ENCODE measurements at regions not wholly inside any gene's neighbourhood (a gene's known extent, or its start where the extent isn't known, plus 50 kb on each side); places are given as distances from the start of the nearest gene placed in this dataset.

DNA sequence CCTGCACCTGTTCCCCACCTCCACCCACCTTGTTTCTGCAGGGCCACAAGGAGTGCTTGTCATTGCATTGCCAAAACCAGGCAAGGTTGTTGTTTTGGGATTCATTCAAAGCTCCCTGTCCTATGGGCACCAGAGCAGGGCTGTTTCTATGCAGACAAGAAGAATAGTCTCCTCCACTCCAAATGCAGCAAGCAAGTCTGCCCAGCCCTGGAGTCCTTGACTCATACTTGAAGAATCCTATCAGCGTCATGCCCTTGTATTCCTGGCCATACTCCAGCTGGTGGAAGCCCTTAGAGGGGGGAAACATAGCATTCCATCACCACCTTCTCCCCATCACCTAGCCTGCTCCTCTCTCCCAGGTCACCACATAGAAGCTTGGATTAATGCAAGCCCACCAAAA, 145.3 kb upstream of the ECI2 start:
- Histone ChIP-seq H3K4me3 (ENCODE audit: control insufficient read depth in 1 of 7, extremely low read depth in 1 of 7, insufficient read depth in 4 of 7, low read depth in 2 of 7, low read length in 6 of 7) (no peak overlapping the region), H3K27ac (ENCODE audit: insufficient read depth in 1 of 2, low read depth in 1 of 2, low read length in 2 of 2, poor library complexity in 1 of 2, severe bottlenecking in 2 of 2) (no peak overlapping the region), H3K4me1 (ENCODE audit: control extremely low read depth in 1 of 4, control insufficient read depth in 4 of 4, insufficient read depth in 4 of 4, low read length in 3 of 4) (peaks cover 0 to 8% (median 7%) of the 10 kb centered on the region in 4 experiments), H3K9me3 (ENCODE audit: control extremely low read depth in 1 of 5, control insufficient read depth in 4 of 5, insufficient read depth in 2 of 5, low read depth in 1 of 5, low read length in 4 of 5) (no peaks in the 10 kb centered on the region), H3K36me3 (ENCODE audit: control insufficient read depth in 4 of 4, insufficient read depth in 4 of 4, low read length in 3 of 4) (no peaks in the 10 kb centered on the region), H3K27me3 (replicated peaks in 2 of 5; ENCODE audit: control insufficient read depth in 4 of 5, insufficient read depth in 5 of 5, low read length in 4 of 5) (peaks cover 0 to 18% (median 11%) of the 10 kb centered on the region in 5 experiments)
- WGBS (ENCODE audit: insufficient coverage): 100% methylated on average over 1 of the region's 1 CpG
- ChIA-PET POLR2A (no interaction called here), CTCF (interaction anchor here (1.0 to 1.2 kb wide), 3 partner anchors 9 to 564 kb away, joined by 3 read pairs; no protein-coding TSS in a partner anchor)
- peak in 1 of 3 donors; percentile 6 for DNase-seq

DNA sequence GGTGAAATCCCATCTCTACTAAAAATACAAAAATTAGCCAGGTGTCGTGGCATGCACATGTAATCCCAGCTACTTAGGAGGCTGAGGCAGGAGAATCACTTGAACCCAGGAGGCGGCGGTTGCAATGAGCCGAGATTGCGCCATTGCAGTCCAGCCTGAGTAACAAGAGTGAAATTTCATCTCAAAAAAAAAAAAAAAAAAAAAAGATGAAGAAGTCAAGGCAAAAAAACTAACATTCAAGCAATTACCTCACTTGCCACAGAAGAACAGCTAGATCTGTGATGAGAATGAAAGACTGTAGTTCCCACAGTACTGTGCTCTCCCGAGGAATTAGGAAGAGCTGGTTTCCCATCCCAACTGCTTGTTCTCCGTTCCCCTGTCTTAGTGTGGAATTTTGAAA, 144.7 kb upstream of the ECI2 start:
- POLR2A ChIA-PET: no interaction called here
- Histone ChIP-seq H3K4me3 (ENCODE audit: control insufficient read depth in 1 of 7, extremely low read depth in 1 of 7, insufficient read depth in 4 of 7, low read depth in 2 of 7, low read length in 6 of 7) (no peak overlapping the region), H3K4me1 (ENCODE audit: control extremely low read depth in 1 of 4, control insufficient read depth in 4 of 4, insufficient read depth in 4 of 4, low read length in 3 of 4) (peaks cover 0 to 8% (median 7%) of the 10 kb centered on the region in 4 experiments), H3K27me3 (replicated peaks in 2 of 5; ENCODE audit: control insufficient read depth in 4 of 5, insufficient read depth in 5 of 5, low read length in 4 of 5) (peaks cover 0 to 18% (median 11%) of the 10 kb centered on the region in 5 experiments), H3K36me3 (ENCODE audit: control insufficient read depth in 4 of 4, insufficient read depth in 4 of 4, low read length in 3 of 4) (no peaks in the 10 kb centered on the region), H3K9me3 (ENCODE audit: control extremely low read depth in 1 of 5, control insufficient read depth in 4 of 5, insufficient read depth in 2 of 5, low read depth in 1 of 5, low read length in 4 of 5) (no peaks in the 10 kb centered on the region), H3K27ac (ENCODE audit: insufficient read depth in 1 of 2, low read depth in 1 of 2, low read length in 2 of 2, poor library complexity in 1 of 2, severe bottlenecking in 2 of 2) (no peak overlapping the region)
- CTCF ChIA-PET: interaction anchor here (1.0 to 1.2 kb wide), 2 partner anchors 8 to 55 kb away, joined by 3 read pairs; no protein-coding TSS in a partner anchor
- no peak for DNase-seq
- 100% methylated on average over 2 of the region's 7 CpGs for WGBS (ENCODE audit: insufficient coverage)

DNA sequence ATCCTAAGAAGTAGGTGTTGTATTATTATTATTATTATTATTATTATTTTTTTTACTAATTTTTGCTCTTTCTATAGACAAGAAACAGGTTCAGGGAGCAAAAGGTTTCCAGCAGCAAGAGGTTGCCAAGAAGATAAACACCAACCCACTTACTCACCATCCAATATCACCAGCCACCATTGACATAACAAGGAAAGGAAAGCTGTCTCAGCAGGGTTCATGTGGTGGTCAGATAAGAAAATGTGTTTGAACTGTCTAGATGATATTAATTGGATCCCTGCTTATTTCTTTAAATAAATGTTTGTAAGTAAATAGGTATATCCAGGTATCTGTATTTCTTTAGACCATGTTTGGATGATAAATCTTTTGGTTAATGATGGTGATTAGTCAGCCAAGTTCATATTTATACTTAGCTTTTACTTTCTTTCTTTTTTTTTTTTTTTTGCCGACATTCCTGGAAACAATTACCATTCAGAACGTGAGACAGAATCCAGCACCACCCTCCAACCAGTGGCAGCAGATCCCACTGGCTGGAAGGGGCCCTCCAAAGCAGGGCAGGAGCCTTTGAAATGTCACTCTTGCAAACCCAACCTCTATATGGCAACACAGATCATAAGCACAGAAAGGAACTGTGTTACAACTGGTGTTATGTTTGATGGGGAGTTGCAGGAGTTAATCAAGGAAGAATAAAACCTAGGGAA, 139.2 kb upstream of the ECI2 start:
- H3K4me3 ChIP-seq (ENCODE audit: control insufficient read depth in 1 of 7, extremely low read depth in 1 of 7, insufficient read depth in 4 of 7, low read depth in 2 of 7, low read length in 6 of 7): no peak overlapping the region
- peak; percentile 14 to 68 (median 42) for DNase-seq
- ChIA-PET CTCF (no interaction called here), POLR2A (no interaction called here)
- WGBS (ENCODE audit: insufficient coverage): no CpG with 5 or more reads among the region's 2 CpGs
- no peaks in the 10 kb centered on the region for H3K9me3 ChIP-seq (ENCODE audit: control extremely low read depth in 1 of 5, control insufficient read depth in 4 of 5, insufficient read depth in 2 of 5, low read depth in 1 of 5, low read length in 4 of 5)
- H3K27me3 ChIP-seq (replicated peaks in 2 of 5; ENCODE audit: control insufficient read depth in 4 of 5, insufficient read depth in 5 of 5, low read length in 4 of 5): no peaks in the 10 kb centered on the region
- H3K4me1 ChIP-seq (ENCODE audit: control extremely low read depth in 1 of 4, control insufficient read depth in 4 of 4, insufficient read depth in 4 of 4, low read length in 3 of 4): no peaks in the 10 kb centered on the region
- no peaks in the 10 kb centered on the region for H3K36me3 ChIP-seq (ENCODE audit: control insufficient read depth in 4 of 4, insufficient read depth in 4 of 4, low read length in 3 of 4)
- no peak overlapping the region for H3K27ac ChIP-seq (ENCODE audit: insufficient read depth in 1 of 2, low read depth in 1 of 2, low read length in 2 of 2, poor library complexity in 1 of 2, severe bottlenecking in 2 of 2)

DNA sequence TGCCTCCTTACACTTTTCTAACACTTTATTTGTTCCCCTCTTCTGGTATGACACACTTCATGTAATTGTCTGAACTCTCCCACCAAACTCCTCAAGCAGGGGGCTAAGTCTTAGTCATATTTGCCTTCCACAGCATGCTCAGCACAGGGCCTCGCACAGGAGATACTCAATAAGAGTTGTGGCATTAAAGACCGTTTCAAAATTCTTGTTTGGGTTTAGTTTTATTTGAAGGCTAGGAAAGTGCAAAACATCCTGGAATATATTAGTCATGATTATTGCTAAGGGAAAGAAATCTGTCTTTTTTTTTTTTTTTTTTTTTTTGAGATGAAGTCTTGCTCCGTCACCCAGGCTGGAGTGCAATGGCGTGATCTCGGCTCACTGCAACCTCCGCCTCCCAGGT, 137.6 kb upstream of the ECI2 start:
- POLR2A ChIA-PET: no interaction called here

DNA sequence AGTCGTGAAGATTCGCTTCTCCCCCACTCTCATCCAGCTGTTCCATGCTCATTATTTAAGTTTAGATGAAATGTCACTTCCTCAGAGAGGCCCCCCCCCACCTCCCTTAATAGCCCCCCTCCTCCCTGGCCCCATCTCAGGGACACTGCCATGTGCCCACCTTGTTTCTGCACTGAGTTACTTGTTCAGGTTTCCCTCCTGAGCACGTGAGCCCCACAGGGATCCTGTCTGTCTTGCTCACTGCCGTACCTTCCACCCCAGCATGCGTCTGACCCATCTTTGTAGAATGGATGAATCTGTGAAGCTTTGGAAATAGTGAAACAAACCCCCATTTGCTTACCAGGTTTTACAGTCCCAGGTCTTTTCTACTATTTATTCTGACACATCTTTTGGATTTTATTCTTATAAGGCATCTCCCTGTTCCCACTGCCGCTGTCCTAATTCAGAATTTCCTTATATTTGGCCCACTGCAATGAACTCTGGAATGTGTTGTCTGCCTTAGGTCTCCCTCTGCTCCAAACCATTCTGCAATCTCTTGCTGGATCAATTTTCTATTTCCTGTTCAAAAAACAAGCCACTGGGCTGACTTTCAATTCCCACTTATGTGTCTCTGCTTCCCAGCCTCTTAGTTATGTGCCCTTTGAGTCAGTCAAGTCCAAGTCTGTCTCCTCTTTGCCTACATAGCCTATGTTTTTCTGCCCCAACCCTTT, 136.5 kb upstream of the ECI2 start:
- ChIA-PET CTCF (interaction anchor here (0.6 kb wide), 1 partner anchor 9 kb away, joined by 3 read pairs; no protein-coding TSS in a partner anchor), POLR2A (no interaction called here)
- WGBS (ENCODE audit: insufficient coverage): 100% methylated on average over 4 of the region's 6 CpGs
- H3K36me3 ChIP-seq (ENCODE audit: control insufficient read depth in 4 of 4, insufficient read depth in 4 of 4, low read length in 3 of 4): no peaks in the 10 kb centered on the region
- DNase-seq: no peak
- H3K9me3 ChIP-seq (ENCODE audit: control extremely low read depth in 1 of 5, control insufficient read depth in 4 of 5, insufficient read depth in 2 of 5, low read depth in 1 of 5, low read length in 4 of 5): no peaks in the 10 kb centered on the region
- no peaks in the 10 kb centered on the region for H3K4me1 ChIP-seq (ENCODE audit: control extremely low read depth in 1 of 4, control insufficient read depth in 4 of 4, insufficient read depth in 4 of 4, low read length in 3 of 4)
- no peak overlapping the region for H3K27ac ChIP-seq (ENCODE audit: insufficient read depth in 1 of 2, low read depth in 1 of 2, low read length in 2 of 2, poor library complexity in 1 of 2, severe bottlenecking in 2 of 2)
- no peaks in the 10 kb centered on the region for H3K27me3 ChIP-seq (replicated peaks in 2 of 5; ENCODE audit: control insufficient read depth in 4 of 5, insufficient read depth in 5 of 5, low read length in 4 of 5)
- no peak overlapping the region for H3K4me3 ChIP-seq (ENCODE audit: control insufficient read depth in 1 of 7, extremely low read depth in 1 of 7, insufficient read depth in 4 of 7, low read depth in 2 of 7, low read length in 6 of 7)

More for the DNA sequence above, 137.6 kb upstream of the ECI2 start:
- Histone ChIP-seq H3K9me3 (ENCODE audit: control extremely low read depth in 1 of 5, control insufficient read depth in 4 of 5, insufficient read depth in 2 of 5, low read depth in 1 of 5, low read length in 4 of 5) (no peaks in the 10 kb centered on the region), H3K4me1 (ENCODE audit: control extremely low read depth in 1 of 4, control insufficient read depth in 4 of 4, insufficient read depth in 4 of 4, low read length in 3 of 4) (no peaks in the 10 kb centered on the region), H3K4me3 (ENCODE audit: control insufficient read depth in 1 of 7, extremely low read depth in 1 of 7, insufficient read depth in 4 of 7, low read depth in 2 of 7, low read length in 6 of 7) (no peak overlapping the region), H3K27ac (ENCODE audit: insufficient read depth in 1 of 2, low read depth in 1 of 2, low read length in 2 of 2, poor library complexity in 1 of 2, severe bottlenecking in 2 of 2) (no peak overlapping the region), H3K27me3 (replicated peaks in 2 of 5; ENCODE audit: control insufficient read depth in 4 of 5, insufficient read depth in 5 of 5, low read length in 4 of 5) (no peaks in the 10 kb centered on the region), H3K36me3 (ENCODE audit: control insufficient read depth in 4 of 4, insufficient read depth in 4 of 4, low read length in 3 of 4) (no peaks in the 10 kb centered on the region)
- WGBS (ENCODE audit: insufficient coverage): 100% methylated on average over 1 of the region's 6 CpGs
- CTCF ChIA-PET: no interaction called here
- no peak for DNase-seq

DNA sequence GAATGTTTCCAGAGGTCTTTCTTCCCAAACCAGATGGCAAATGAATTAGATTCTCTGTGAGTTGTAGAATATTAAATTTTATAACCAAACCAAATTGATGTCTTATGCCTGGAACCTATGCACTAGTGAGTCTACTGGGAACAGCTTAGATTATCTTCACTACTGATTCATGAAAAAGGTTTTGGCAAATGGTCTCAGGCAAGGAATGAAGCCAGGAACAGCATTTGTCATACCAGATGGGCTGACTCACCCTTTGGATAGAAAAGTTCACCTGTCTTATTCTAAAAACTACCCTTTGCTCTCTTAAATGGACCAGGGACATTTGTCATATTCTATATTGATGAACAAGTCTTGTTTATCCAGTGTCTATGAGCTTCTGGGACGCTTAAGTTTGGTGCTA, 135.4 kb upstream of the ECI2 start:
- Histone ChIP-seq H3K4me3 (ENCODE audit: control insufficient read depth in 1 of 7, extremely low read depth in 1 of 7, insufficient read depth in 4 of 7, low read depth in 2 of 7, low read length in 6 of 7) (no peak overlapping the region), H3K4me1 (ENCODE audit: control extremely low read depth in 1 of 4, control insufficient read depth in 4 of 4, insufficient read depth in 4 of 4, low read length in 3 of 4) (no peaks in the 10 kb centered on the region), H3K27me3 (replicated peaks in 2 of 5; ENCODE audit: control insufficient read depth in 4 of 5, insufficient read depth in 5 of 5, low read length in 4 of 5) (no peaks in the 10 kb centered on the region), H3K36me3 (ENCODE audit: control insufficient read depth in 4 of 4, insufficient read depth in 4 of 4, low read length in 3 of 4) (no peaks in the 10 kb centered on the region), H3K9me3 (ENCODE audit: control extremely low read depth in 1 of 5, control insufficient read depth in 4 of 5, insufficient read depth in 2 of 5, low read depth in 1 of 5, low read length in 4 of 5) (no peaks in the 10 kb centered on the region), H3K27ac (ENCODE audit: insufficient read depth in 1 of 2, low read depth in 1 of 2, low read length in 2 of 2, poor library complexity in 1 of 2, severe bottlenecking in 2 of 2) (no peak overlapping the region)
- WGBS (ENCODE audit: insufficient coverage): 100% methylated on average over 1 of the region's 1 CpG
- ChIA-PET POLR2A (no interaction called here), CTCF (no interaction called here)
- no peak for DNase-seq

DNA sequence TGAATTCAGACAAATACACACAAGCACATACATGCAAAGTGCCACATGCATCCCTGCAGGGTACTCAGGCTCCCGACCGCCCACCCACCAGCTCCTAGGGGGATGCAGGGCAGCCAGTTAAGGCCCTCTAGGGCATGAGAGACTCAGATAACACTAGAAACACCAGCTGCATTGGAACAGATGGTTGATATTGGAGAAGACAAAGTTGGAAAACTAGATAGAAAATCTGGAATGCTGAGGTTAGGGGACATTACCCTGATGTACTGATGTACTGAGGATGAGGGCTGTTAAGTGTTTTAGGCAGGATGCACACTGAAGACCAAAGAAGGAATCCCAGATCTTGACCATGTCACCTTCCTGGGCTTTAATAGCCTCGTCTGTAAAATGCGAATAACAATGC, 134.6 kb upstream of the ECI2 start:
- no peaks in the 10 kb centered on the region for H3K36me3 ChIP-seq (ENCODE audit: control insufficient read depth in 4 of 4, insufficient read depth in 4 of 4, low read length in 3 of 4)
- no peak overlapping the region for H3K4me3 ChIP-seq (ENCODE audit: control insufficient read depth in 1 of 7, extremely low read depth in 1 of 7, insufficient read depth in 4 of 7, low read depth in 2 of 7, low read length in 6 of 7)
- DNase-seq: no peak
- no peak overlapping the region for H3K27ac ChIP-seq (ENCODE audit: insufficient read depth in 1 of 2, low read depth in 1 of 2, low read length in 2 of 2, poor library complexity in 1 of 2, severe bottlenecking in 2 of 2)
- ChIA-PET CTCF (no interaction called here), POLR2A (no interaction called here)
- H3K27me3 ChIP-seq (replicated peaks in 2 of 5; ENCODE audit: control insufficient read depth in 4 of 5, insufficient read depth in 5 of 5, low read length in 4 of 5): no peaks in the 10 kb centered on the region
- H3K9me3 ChIP-seq (ENCODE audit: control extremely low read depth in 1 of 5, control insufficient read depth in 4 of 5, insufficient read depth in 2 of 5, low read depth in 1 of 5, low read length in 4 of 5): no peaks in the 10 kb centered on the region
- H3K4me1 ChIP-seq (ENCODE audit: control extremely low read depth in 1 of 4, control insufficient read depth in 4 of 4, insufficient read depth in 4 of 4, low read length in 3 of 4): no peaks in the 10 kb centered on the region
- WGBS (ENCODE audit: insufficient coverage): 98% methylated on average over 4 of the region's 4 CpGs
